Epidermal melanocyte (primary cell): ENCODE measurements at regions not wholly inside any gene's neighbourhood (a gene's known extent, or its start where the extent isn't known, plus 50 kb on each side); places are given as distances from the start of the nearest gene placed in this dataset.
"Not testable (repeated sequence)": the region's sequence is repeated elsewhere in the genome, so short reads cannot be mapped to it uniquely, and the experiment has no call there.

Experiments used
- DNase-seq: peaks from one replicate; pipeline ENCODE4 v3.0.0; 2011; ENCODE audit warnings: low spot score; ENCODE audit not compliant: insufficient read length

DNA sequence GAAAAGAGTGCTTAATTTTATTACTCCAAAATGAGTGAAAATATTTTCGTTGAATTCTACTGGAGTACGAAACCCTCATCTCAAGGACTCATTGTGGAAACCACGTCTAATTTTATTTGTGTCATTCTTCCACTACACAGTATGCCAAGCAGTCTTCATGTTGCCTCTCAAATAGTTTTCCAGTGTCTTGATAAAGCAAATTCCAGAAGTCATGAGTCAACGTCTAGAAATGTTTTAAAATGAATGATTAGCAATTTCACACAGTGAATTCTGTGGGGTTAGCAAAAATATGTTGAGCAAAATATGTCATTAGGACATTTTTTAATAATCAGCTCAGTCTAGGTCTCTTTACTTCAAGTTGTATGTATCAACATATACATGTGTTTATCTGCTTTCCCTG, 865.5 kb downstream of the DSC3 start:
- no peak for DNase-seq

DNA sequence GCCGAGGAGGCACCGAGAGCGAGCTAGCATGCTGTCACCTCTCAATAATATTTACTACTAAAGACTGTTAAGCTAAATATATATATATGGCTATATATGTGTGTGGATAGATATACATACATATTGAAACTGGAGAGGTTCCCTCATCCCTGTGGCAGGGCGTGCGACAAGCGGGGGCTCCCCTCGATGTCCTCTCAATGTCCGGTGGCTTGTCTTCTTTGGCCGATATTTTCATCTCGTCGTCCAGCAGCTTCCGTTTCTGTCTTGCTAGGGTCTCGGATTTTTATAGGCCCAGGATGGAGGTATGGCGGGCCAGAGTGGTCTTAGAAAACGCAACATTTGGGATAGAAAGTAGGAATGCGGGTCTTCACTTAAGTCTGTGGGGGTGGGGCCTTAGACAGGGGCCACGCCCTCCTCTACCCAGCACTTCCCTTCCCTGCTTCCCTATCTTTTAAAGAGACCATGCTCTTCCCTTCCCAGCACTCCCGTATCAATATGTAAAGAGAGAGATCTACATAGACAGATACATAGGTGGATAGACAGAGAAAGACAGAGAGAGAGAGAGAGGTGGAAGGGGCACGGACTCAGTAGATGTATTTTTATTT, 866.8 kb downstream of the DSC3 start:
- no peak for DNase-seq

GRCh38 chr18:30175061-30175574, 867.4 kb downstream of the DSC3 start:
- DNase-seq: no peak

- no peak for DNase-seq
Measured at GRCh38 chr18:30163573-30163972, 879.0 kb downstream of the DSC3 start.

DNA sequence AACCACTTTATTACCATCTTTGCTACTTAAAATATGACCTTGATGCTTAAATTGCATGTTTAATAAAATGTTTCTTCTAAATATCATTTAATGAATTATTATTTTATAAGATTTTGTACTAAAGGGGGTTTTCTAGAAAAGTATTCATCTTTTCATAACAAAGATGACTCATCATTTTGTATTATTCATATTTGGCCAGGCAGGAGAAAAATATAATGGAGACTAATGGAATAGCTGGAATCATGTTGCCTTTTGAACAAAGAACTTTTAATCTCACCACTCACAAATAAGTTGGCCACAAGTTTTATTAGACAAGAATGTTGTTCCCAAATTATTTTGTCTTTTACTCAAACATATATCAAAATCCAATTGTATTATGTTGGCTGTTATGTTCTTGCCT, 882.4 kb downstream of the DSC3 start:
- DNase-seq: no peak

GRCh38 chr18:30150586-30151250, 891.8 kb downstream of the DSC3 start:
- no peak for DNase-seq

- no peak for DNase-seq
Measured at GRCh38 chr18:30149585-30149984, 893.0 kb downstream of the DSC3 start.

- no peak for DNase-seq
Measured at GRCh38 chr18:30142870-30143269, 899.7 kb downstream of the DSC3 start.

- no peak for DNase-seq
Measured at GRCh38 chr18:30142248-30142647, 900.3 kb downstream of the DSC3 start.

- not testable (repeated sequence) for DNase-seq
Measured at GRCh38 chr18:30141506-30141905, 901.0 kb downstream of the DSC3 start.

GRCh38 chr18:30139631-30140287, 902.8 kb downstream of the DSC3 start:
- no peak for DNase-seq

DNA sequence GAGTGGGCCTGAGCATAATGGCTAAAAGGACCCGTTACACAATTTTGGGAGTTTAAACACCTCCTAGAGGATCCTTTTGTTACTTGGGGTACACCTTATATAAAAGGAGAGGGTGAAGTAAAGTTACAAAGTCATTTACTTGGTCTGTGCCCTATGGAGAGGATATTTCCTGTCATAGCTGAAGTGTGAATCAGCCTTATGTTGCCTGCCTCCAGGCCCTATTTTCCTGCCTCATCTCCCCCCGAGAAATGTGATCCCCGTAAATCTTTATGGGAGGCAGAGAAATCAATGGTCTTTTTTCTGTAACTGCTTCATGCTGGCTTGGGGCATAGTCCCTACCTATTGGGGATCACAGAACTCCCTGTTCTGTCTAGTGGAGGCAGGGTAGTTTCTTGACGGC, 906.6 kb downstream of the DSC3 start:
- no peak for DNase-seq

- no peak for DNase-seq
Measured at GRCh38 chr18:30134020-30134419, 908.5 kb downstream of the DSC3 start.

GRCh38 chr18:30132959-30133358, 909.6 kb downstream of the DSC3 start:
- no peak for DNase-seq

DNA sequence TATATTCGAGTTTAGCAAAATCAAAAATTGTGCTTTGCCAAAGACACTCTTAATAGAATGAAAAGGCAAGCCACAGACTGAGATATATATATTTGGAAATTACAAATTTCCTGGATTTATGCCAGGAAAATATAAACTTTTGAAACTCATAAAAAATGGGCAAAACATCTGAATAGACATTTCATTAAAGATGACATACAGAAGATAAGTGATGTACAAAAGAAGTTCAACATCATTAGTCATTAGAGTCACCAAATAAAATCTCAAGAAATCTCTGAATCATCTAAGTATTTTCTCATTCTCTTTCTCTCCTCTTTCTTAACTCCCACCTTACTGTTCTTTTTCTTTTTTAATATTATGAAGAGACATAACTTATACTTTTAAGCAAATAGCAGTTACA, 921.1 kb downstream of the DSC3 start:
- no peak for DNase-seq

GRCh38 chr18:30113454-30113853, 929.1 kb downstream of the DSC3 start:
- DNase-seq: no peak

DNA sequence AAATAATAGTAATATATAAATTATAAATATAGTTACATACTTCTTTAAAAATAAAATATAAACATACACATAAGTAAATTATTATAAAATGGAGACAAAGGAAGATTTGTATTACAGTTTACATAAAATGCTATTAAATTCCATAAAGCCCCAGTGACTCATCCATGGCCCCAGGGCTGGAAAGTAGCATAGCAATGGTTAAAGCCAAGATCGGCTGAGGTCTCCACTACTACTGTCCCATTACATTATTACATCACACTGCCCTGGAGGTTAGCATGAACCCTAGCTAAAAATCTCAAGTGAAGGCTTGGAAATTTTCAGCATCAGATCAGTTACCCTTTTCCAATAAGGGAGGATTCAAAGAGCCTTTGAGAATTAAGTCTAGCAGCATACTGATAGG, 936.2 kb downstream of the DSC3 start:
- DNase-seq: no peak

DNA sequence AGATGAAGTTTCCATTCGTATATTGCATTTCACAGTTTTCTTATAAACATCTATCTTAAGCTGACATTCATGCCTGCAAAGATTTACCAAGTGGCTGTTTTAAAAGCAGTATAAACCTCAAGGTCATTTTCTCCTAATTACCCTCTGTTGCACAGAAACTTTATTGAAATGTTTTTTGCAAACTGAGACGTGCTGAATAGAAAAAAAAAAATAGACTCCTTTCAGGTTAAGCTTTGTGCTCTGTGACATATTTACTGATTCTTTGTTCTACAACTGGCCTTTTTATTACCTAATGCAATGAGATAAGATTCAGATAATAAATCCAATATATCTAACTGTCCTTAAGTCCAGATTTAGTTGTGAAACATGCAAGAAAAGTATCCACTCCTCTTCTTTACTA, 938.7 kb downstream of the DSC3 start:
- no peak for DNase-seq

DNA sequence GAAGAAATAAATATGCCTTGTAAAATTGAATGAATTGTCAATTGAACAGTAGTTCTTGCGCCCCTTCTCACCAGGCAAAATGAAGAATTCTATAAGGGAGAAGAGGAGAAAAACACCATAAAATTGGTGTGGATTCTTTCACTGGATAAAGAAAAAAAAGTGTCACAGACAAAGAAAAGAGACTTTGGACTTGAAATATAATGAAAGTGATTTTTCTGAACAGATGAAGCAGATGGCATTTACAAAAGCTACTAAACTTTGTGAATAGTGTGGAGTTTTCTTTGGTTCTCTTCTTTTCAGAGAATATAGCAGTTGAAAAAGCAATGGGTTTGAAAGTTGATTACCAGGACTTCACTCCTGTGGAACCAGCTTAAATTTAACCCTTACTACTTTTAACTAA, 945.7 kb downstream of the DSC3 start:
- no peak for DNase-seq

DNA sequence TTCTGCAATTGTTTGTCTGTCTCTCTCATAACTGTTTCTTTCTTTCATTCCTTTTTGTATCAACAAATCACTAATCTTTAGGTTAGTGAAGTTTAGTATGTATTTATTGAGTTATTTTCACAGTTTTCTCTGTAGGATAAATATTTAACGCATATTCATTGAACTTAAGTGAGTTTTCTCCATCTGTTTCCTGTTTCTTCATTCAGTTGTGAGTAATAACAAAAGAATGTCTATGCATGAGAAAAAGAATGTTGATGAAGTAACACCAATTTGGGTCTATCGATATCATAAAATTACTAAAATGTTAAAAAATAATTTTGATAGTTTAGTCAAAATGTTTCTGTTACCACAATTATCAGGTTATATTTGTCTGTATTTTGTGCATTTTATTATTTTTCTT, 948.0 kb downstream of the DSC3 start:
- no peak for DNase-seq

GRCh38 chr18:30093376-30093775, 949.2 kb downstream of the DSC3 start:
- DNase-seq: no peak

DNA sequence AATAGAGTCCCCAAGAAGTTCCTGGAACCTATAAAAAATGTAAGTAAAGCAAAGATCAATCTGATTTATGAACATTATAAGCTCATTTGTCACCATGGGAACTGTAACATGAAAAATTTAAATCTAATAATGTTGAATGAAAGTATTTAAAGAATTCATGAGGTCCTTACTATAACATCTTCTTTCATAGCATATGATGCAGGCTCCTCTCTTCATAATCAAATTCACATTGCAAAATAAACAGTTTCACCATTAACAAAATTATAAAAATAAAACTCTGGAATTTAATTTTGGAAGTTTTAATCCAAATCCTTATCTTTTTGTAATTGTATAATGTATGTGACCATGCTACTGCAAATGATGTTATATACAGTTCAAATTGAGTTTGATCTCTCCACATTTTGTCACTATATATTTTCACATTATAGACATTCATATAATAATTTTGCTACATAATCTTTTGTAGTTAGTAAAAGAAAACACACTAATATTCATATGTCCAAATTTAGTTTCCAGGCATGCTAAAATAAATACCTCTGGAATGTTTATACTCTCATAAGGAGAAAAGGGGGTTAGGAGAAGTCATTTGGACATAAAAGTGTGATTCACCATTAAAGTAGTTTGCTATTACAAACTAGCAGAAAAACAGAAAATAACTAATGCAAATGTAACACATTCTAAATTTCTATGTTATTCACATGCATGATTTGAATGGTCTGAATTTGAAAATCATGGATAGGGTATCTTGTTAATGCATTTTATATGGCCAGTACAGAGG, 954.1 kb downstream of the DSC3 start:
- no peak for DNase-seq
